B cell (primary cell): ENCODE measurements at regions not wholly inside any gene's neighbourhood (a gene's known extent, or its start where the extent isn't known, plus 50 kb on each side); places are given as distances from the start of the nearest gene placed in this dataset.

Experiments
- ATAC-seq: fragments of 200-7000 bp; cut with Tn5 transposase; one replicate; pipeline ENCODE4 v1.10.0; 2021; ENCODE audit warnings: low read depth, mild to moderate bottlenecking, moderate number of reproducible peaks, moderate library complexity
- CTCF ChIA-PET: fragments of 350-600 bp; sonication (Branson Sonifier 250); formaldehyde crosslinking; loops from one replicate; lab custom pipeline; 2021; ENCODE audit warnings: antibody characterized with exemption, inconsistent platforms; lab: Charles Lee
- POLR2A ChIA-PET: fragments of 350-600 bp; sonication (Branson Sonifier 250); formaldehyde crosslinking; loops from one replicate; lab custom pipeline; 2021; ENCODE audit warnings: antibody characterized with exemption; lab: Charles Lee
- DNase-seq: peaks from one replicate; pipeline ENCODE4 v3.0.0; 2013
- H2AFZ ChIP-seq: 2 replicates; pipeline ENCODE4 v1.6.1; 2012; ENCODE audit warnings: mild to moderate bottlenecking, low read depth, low read length; ENCODE audit not compliant: insufficient read depth, poor library complexity, severe bottlenecking
- H3K27ac ChIP-seq, 2 donors: 1 replicate in 1 of 2; 2 replicates in 1 of 2; pipeline ENCODE4 v1.5.1; 2012 to 2013; ENCODE audit warnings: low read length in 2 of 2, mild to moderate bottlenecking in 2 of 2, moderate library complexity in 1 of 2
- H3K27me3 ChIP-seq, 4 experiments: fragments of 200-600 bp in 1 of 4; sonication (generic) in 1 of 4; replicated peaks in 1 of 4; 1 replicate in 2 of 4; 2 replicates in 2 of 4; pipeline versions ENCODE4 v1.6.1 to v1.7.0; 2013 to 2016; ENCODE audit warnings: low read length in 3 of 4, mild to moderate bottlenecking in 2 of 4, mixed read lengths in 1 of 4, moderate library complexity in 1 of 4; ENCODE audit not compliant: insufficient read depth in 4 of 4, control insufficient read depth in 3 of 4; ENCODE audit errors: control extremely low read depth in 1 of 4
- H3K36me3 ChIP-seq, 2 experiments: replicated peaks in 1 of 2; 1 replicate in 1 of 2; 2 replicates in 1 of 2; pipeline versions ENCODE4 v1.6.1 to v1.7.1; 2013; ENCODE audit warnings: low read length in 1 of 2; ENCODE audit not compliant: insufficient read depth in 2 of 2, control insufficient read depth in 1 of 2; ENCODE audit errors: control extremely low read depth in 1 of 2, extremely low read depth in 1 of 2
- H3K4me1 ChIP-seq, 2 donors: fragments of 200-600 bp in 1 of 2; sonication (generic) in 1 of 2; 1 replicate in 1 of 2; 2 replicates in 1 of 2; pipeline versions ENCODE4 v1.5.1 to v1.6.1; 2013 to 2017; ENCODE audit warnings: low read length in 2 of 2; ENCODE audit not compliant: control insufficient read depth in 2 of 2, insufficient read depth in 2 of 2
- H3K4me2 ChIP-seq: replicated peaks from 2 replicates; pipeline ENCODE3; 2012; ENCODE audit warnings: mild to moderate bottlenecking, low read depth, low read length; ENCODE audit not compliant: poor library complexity, severe bottlenecking
- H3K4me3 ChIP-seq, 5 experiments: fragments of 200-600 bp in 1 of 5; sonication (generic) in 1 of 5; 1 replicate in 3 of 5; 2 replicates in 2 of 5; pipeline versions ENCODE4 v1.5.1 to v1.7.0; 2011 to 2016; ENCODE audit warnings: low read length in 4 of 5, mild to moderate bottlenecking in 4 of 5, low read depth in 2 of 5, control low read depth in 1 of 5, moderate library complexity in 1 of 5; ENCODE audit not compliant: insufficient read depth in 1 of 5; ENCODE audit errors: control extremely low read depth in 1 of 5, extremely low read depth in 1 of 5
- H3K79me2 ChIP-seq: fragments of 200-600 bp; sonication (generic); one replicate; pipeline ENCODE4 v1.6.0; 2016; ENCODE audit warnings: low read length; ENCODE audit not compliant: control insufficient read depth, insufficient read depth
- H3K9ac ChIP-seq: fragments of 200-600 bp; sonication (generic); 2 replicates; pipeline ENCODE4 v1.6.1; 2017; ENCODE audit warnings: mild to moderate bottlenecking, low read length, moderate library complexity
- H3K9me3 ChIP-seq, 3 donors: one replicate each; pipeline versions ENCODE4 v1.6.1 to v1.7.1; 2013; ENCODE audit warnings: low read length in 2 of 3; ENCODE audit not compliant: control insufficient read depth in 2 of 3, insufficient read depth in 1 of 3; ENCODE audit errors: control extremely low read depth in 1 of 3
- H4K20me1 ChIP-seq: 2 replicates; pipeline ENCODE4 v1.6.0; 2012; ENCODE audit warnings: mild to moderate bottlenecking, low read length; ENCODE audit not compliant: insufficient read depth, control insufficient read depth, poor library complexity, severe bottlenecking
- H3K27ac Mint-ChIP-seq: one replicate; pipeline ENCODE4 v1.8.0; 2021; ENCODE audit warnings: mixed read lengths
- H3K27me3 Mint-ChIP-seq: one replicate; pipeline ENCODE4 v1.8.0; 2021; ENCODE audit warnings: mixed read lengths
- H3K4me1 Mint-ChIP-seq: one replicate; pipeline ENCODE4 v1.8.0; 2021; ENCODE audit warnings: mixed read lengths
- H3K4me3 Mint-ChIP-seq: one replicate; pipeline ENCODE4 v1.8.0; 2021; ENCODE audit warnings: mixed read lengths
- H3K9me3 Mint-ChIP-seq: one replicate; pipeline ENCODE4 v1.8.0; 2022; ENCODE audit warnings: mixed read lengths; ENCODE audit not compliant: insufficient read depth
- EZH2 ChIP-seq: IDR thresholded peaks from 2 replicates; pipeline ENCODE4 v1.6.1; 2012; ENCODE audit warnings: borderline replicate concordance, low read depth, mild to moderate bottlenecking, moderate library complexity, low read length; ENCODE audit not compliant: insufficient read depth, poor library complexity, severe bottlenecking
- WGBS: methylation state at CpG from one replicate; pipeline ENCODE4 v1.1.5; 2013; ENCODE audit warnings: missing lambda C conversion rate; ENCODE audit not compliant: insufficient coverage; 5-methylcytosine and 5-hydroxymethylcytosine counted together
- intact Hi-C: fragments of 100-400 bp; cut with micrococcal nuclease; formaldehyde crosslinking; loops from one replicate; pipeline ENCODE4 v1.10.0; 2022
- TF ChIP-seq, protein P1 (sequence below): fragments of 200-600 bp; IDR thresholded peaks from one replicate; pipeline ENCODE4 v1.8.0; 2022; ENCODE audit warnings: antibody characterized with exemption, mild to moderate bottlenecking

DNA sequence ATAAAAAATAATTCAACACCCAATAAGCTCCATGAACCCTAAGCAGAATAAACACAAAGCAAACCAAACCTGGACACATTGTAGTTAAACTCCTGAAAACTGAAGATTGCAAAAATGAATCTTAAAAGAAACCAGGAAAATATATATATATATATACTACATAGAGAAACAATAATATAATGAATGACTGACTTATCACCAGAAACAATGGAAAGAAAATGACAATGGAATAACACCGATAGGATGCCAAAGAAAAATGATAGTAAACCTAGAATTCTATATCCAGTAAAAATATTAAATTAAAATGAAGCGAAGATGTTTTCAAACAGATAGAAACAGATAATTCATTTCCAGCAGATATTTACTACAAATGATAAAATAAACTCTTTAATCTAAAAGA, 346.9 kb downstream of the IRS1 start:
- no peak overlapping the region for H3K27ac Mint-ChIP-seq
- intact Hi-C loops = no loop called here
- WGBS = no CpG with 5 or more reads among the region's 2 CpGs

DNA sequence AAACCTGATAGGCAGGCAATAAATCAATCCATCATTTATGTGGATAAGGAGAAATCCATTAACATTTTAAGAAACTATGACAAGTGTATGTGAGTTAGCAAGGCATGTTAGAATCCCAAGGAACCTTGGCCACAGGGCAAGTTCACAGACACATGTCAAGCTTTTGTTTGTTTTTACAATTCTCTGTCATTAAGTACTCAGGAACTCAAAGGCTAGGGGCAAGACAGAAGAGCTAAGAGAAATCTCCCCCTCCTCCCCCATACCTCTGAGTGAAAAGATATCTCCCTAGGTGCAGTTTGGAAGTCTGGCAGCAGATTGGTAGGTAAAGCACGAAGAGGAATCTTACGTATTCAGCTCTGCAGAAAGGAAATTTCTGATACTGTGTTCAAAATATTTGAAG, 348.1 kb downstream of the IRS1 start:
- CTCF ChIA-PET = no interaction called here
- Histone ChIP-seq H3K36me3 (no peaks in the 10 kb centered on the region), H3K27ac (no peak overlapping the region), H3K4me2 (no peak overlapping the region), H2AFZ (no peak overlapping the region), H3K4me1 (no peaks in the 10 kb centered on the region), H4K20me1 (no peaks in the 10 kb centered on the region), H3K27me3 (peaks cover 0 to 6% (median 0%) of the 10 kb centered on the region in 4 experiments), H3K9ac (no peak overlapping the region), H3K79me2 (no peaks in the 10 kb centered on the region), H3K4me3 (no peak overlapping the region), H3K9me3 (peaks cover 0 to 11% (median 0%) of the 10 kb centered on the region in 3 donors)
- no CpG with 5 or more reads among the region's 2 CpGs for WGBS
- no peak for ATAC-seq
- POLR2A ChIA-PET = no interaction called here
- no peak overlapping the region for H3K27ac Mint-ChIP-seq
- H3K4me1 Mint-ChIP-seq = no peaks in the 10 kb centered on the region
- H3K4me3 Mint-ChIP-seq = no peak overlapping the region
- peaks cover 5% of the 10 kb centered on the region for H3K9me3 Mint-ChIP-seq
- H3K27me3 Mint-ChIP-seq = peaks cover 23% of the 10 kb centered on the region
- no peak for DNase-seq
- TF ChIP-seq EZH2 = no peak
- TF ChIP-seq, protein P1, sequence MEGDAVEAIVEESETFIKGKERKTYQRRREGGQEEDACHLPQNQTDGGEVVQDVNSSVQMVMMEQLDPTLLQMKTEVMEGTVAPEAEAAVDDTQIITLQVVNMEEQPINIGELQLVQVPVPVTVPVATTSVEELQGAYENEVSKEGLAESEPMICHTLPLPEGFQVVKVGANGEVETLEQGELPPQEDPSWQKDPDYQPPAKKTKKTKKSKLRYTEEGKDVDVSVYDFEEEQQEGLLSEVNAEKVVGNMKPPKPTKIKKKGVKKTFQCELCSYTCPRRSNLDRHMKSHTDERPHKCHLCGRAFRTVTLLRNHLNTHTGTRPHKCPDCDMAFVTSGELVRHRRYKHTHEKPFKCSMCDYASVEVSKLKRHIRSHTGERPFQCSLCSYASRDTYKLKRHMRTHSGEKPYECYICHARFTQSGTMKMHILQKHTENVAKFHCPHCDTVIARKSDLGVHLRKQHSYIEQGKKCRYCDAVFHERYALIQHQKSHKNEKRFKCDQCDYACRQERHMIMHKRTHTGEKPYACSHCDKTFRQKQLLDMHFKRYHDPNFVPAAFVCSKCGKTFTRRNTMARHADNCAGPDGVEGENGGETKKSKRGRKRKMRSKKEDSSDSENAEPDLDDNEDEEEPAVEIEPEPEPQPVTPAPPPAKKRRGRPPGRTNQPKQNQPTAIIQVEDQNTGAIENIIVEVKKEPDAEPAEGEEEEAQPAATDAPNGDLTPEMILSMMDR = no peak
- intact Hi-C loops = no loop called here

More for the DNA sequence above, 346.9 kb downstream of the IRS1 start:
- H3K9me3 ChIP-seq = peaks cover 0 to 11% (median 0%) of the 10 kb centered on the region in 3 donors
- CTCF ChIA-PET = interaction anchor here (0.7 kb wide), 1 partner anchor 42 kb away, joined by 3 read pairs; no protein-coding TSS in a partner anchor
- H3K4me1 ChIP-seq = no peaks in the 10 kb centered on the region
- peaks cover 0 to 6% (median 0%) of the 10 kb centered on the region in 4 experiments for H3K27me3 ChIP-seq
- TF ChIP-seq EZH2 = no peak
- TF ChIP-seq, protein P1 = peak; percentile 7
- H3K27me3 Mint-ChIP-seq = peaks cover 31% of the 10 kb centered on the region
- H3K9me3 Mint-ChIP-seq = peaks cover 5% of the 10 kb centered on the region
- no peak overlapping the region for H3K4me2 ChIP-seq
- no peak overlapping the region for H3K9ac ChIP-seq
- no peaks in the 10 kb centered on the region for H3K79me2 ChIP-seq
- POLR2A ChIA-PET = no interaction called here
- no peaks in the 10 kb centered on the region for H4K20me1 ChIP-seq
- ATAC-seq (no peak), DNase-seq (no peak)
- no peak overlapping the region for H2AFZ ChIP-seq
- no peak overlapping the region for H3K4me3 Mint-ChIP-seq
- no peaks in the 10 kb centered on the region for H3K36me3 ChIP-seq
- no peak overlapping the region for H3K4me3 ChIP-seq
- no peak overlapping the region for H3K27ac ChIP-seq
- H3K4me1 Mint-ChIP-seq = no peaks in the 10 kb centered on the region
